ENCODE measurements at regions not wholly inside any gene's neighbourhood (a gene's known extent, or its start where the extent isn't known, plus 50 kb on each side); places are given as distances from the start of the nearest gene placed in this dataset.
"Not testable (repeated sequence)": the region's sequence is repeated elsewhere in the genome, so short reads cannot be mapped to it uniquely, and the experiment has no call there.

DNA sequence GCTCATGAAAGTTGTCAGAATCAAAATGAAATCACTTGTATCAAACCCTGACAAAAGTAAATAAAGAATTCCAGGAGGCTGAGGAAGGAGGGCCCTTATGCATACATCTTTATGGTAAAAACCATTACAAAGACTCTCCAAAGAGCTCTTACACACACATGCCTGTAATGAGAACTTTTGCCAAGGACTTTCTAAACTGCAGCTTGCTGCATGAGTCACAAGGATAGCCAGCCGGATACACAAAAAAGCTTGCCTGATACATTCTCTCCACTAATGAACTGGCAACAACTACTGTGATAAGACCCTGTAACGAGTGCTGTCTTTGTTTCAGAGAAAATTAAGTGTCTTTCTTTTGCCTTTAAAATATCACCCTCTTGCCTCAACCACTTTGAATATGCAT lies 618.1 kb downstream of the PPP4R3C start:
- TF ChIP-seq CTCF (IDR thresholded peaks at IDR 0.05; ENCODE audit: low read depth, low read length): no peak
- H3K4me3 ChIP-seq (ENCODE audit: low read depth, low read length): no peak overlapping the region

DNA sequence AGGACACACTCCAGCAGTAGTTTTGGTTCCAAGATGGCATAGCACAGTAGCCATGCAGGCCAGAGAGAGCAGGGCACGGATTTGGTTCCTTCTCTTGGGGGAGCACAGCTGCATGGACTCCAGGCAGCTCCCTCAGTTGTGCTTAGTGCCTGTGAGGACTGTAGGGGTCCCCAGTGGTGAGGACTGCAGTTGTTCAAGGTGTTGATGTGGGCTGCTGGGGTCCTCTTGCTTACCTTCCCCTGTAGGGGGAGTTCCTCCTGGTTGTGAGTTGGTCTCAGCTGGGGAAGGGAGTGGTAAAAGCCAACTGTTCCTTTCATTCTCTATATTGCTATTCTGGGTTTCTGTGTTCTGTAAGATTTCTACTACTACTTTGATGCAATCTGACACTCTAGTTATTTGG lies 606.5 kb downstream of the MAGEB5 start:
- no peak overlapping the region for H3K4me3 ChIP-seq (ENCODE audit: low read depth, low read length)
- no peak for TF ChIP-seq CTCF (IDR thresholded peaks at IDR 0.05; ENCODE audit: low read depth, low read length)

- TF ChIP-seq CTCF (IDR thresholded peaks at IDR 0.05; ENCODE audit: low read depth, low read length): no peak
- no peak overlapping the region for H3K4me3 ChIP-seq (ENCODE audit: low read depth, low read length)
Observed at GRCh38 chrX:26789751-26790150, 573.8 kb downstream of the MAGEB5 start.

GRCh38 chrX:26788402-26788998 lies 572.5 kb downstream of the MAGEB5 start:
- H3K4me3 ChIP-seq (ENCODE audit: low read depth, low read length): no peak overlapping the region

DNA sequence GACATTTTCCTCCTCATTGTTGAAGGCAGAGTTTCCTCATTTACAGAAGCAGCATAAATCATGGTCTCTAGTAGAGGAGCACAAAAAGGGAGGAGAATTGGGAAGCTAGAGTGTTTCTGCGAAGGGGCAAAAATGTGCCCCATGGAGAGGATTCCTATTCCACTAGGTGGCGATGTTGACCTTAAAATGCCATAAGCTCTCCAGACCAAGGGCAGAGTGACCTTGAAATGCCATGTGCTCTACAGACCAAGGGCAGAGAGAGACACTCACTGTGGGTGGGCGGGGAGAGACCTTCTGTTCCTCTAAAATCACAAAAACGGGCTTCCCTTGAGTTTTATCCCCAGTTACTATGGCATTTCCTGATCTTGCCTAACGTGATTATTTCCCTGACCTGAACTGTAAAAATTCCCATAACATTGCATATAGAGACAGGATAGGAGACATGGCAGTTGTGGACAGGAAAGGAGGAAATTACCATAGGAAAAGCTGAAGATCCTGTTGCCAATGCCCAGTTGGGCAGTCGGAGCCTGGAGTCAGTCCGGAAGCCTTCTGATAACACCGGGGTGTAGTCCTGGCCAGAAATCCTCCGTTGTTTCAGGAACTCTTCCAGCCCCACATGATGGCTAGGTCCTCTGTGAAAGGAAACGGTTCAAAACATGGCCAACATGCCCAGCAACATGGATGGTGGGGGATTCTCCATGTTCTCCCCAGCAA lies 567.7 kb downstream of the MAGEB5 start:
- H3K4me3 ChIP-seq (ENCODE audit: low read depth, low read length): no peak overlapping the region

More at GRCh38 chrX:26788402-26788998, 572.5 kb downstream of the MAGEB5 start:
- no peak for TF ChIP-seq CTCF (IDR thresholded peaks at IDR 0.05; ENCODE audit: low read depth, low read length)

DNA sequence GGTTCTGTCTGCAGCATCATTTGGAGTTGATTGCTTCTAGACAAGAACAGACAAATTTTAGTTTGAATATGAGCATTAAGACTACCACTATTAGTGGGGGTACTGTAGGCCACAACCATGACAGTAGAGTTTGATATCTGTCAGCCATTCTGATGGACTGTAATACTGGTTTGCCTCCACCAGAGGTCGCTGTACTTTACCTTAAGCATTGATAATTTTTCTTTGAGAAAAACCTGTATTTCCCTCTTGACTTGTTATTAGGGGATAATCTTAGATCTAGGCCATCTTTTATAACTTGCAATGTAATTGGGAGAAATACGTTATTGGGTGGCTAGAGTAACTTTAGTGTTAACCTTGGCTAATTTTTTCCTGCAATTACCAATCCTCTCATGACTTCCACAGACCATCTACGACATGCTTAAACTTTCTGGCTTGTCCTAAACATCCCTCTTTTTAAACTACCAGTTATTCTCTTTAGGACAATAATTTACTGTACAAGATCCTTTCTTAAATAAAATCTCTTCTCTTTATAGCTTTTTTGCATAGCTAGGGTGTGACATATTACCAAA lies 562.4 kb downstream of the MAGEB5 start:
- TF ChIP-seq CTCF (IDR thresholded peaks at IDR 0.05; ENCODE audit: low read depth, low read length): no peak
- no peak overlapping the region for H3K4me3 ChIP-seq (ENCODE audit: low read depth, low read length)

More for the DNA sequence above, 567.7 kb downstream of the MAGEB5 start:
- no peak for TF ChIP-seq CTCF (IDR thresholded peaks at IDR 0.05; ENCODE audit: low read depth, low read length)

GRCh38 chrX:26762253-26762652 lies 546.3 kb downstream of the MAGEB5 start:
- TF ChIP-seq CTCF (IDR thresholded peaks at IDR 0.05; ENCODE audit: low read depth, low read length): no peak
- no peak overlapping the region for H3K4me3 ChIP-seq (ENCODE audit: low read depth, low read length)

DNA sequence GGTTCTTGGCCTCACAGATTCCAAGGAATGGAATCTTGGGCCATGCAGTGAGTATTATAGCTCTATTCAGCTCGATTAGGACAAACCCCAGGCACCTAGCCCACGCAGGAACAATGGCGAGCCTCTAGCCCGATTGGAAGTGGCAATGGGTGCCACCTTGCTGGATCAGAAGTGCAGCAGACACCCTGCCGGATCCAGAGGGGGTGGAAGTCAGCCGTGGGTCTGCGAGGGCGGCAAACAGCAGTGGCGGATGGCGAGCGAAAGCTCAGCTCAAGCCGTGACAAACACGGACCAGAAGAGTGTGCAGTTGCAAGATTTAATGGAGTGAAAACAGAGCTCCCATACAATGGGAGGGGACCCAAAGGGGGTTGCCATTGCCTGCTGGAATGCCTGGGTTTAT lies 539.8 kb downstream of the MAGEB5 start:
- not testable (repeated sequence) for H3K4me3 ChIP-seq (ENCODE audit: low read depth, low read length)

Measured in WI38 (cell line).